GM23338 (cell line): ENCODE measurements at regions not wholly inside any gene's neighbourhood (a gene's known extent, or its start where the extent isn't known, plus 50 kb on each side); places are given as distances from the start of the nearest gene placed in this dataset.

Source experiments
- CREB1 ChIP-seq: fragments of 250-450 bp; sonication (Bioruptor Pico); IDR thresholded peaks from 2 replicates; pipeline ENCODE4 v1.5.0; 2020; ENCODE audit warnings: low read depth, mild to moderate bottlenecking, moderate library complexity
- EZH2 ChIP-seq: fragments of 200-600 bp; sonication (generic); IDR thresholded peaks from one replicate; pipeline ENCODE4 v1.8.0; 2017; ENCODE audit warnings: antibody characterized with exemption, mild to moderate bottlenecking, low read depth; ENCODE audit not compliant: unreplicated experiment
- EZH2phosphoT487 ChIP-seq: fragments of 200-600 bp; sonication (generic); IDR thresholded peaks from one replicate; pipeline ENCODE4 v1.8.1; 2018; ENCODE audit warnings: antibody characterized with exemption; ENCODE audit not compliant: unreplicated experiment
- JUNB ChIP-seq: IDR thresholded peaks from one replicate; pipeline ENCODE4 v1.6.1; 2016; ENCODE audit warnings: antibody characterized with exemption; ENCODE audit not compliant: unreplicated experiment
- NANOG ChIP-seq: IDR thresholded peaks from 2 replicates; pipeline ENCODE4 v1.6.1; 2016; ENCODE audit warnings: antibody characterized with exemption, borderline replicate concordance
- POLR2AphosphoS5 ChIP-seq: IDR thresholded peaks from 2 replicates; pipeline ENCODE4 v1.6.1; 2016; ENCODE audit warnings: antibody characterized with exemption, low read depth
- STAT1 ChIP-seq: IDR thresholded peaks from one replicate; pipeline ENCODE4 v1.6.1; 2016; ENCODE audit warnings: antibody characterized with exemption; ENCODE audit not compliant: unreplicated experiment
- TF ChIP-seq, protein P1 (sequence below), 2 experiments: fragments of 200-600 bp in 1 of 2; sonication (generic) in 1 of 2; conservative IDR thresholded peaks; 2 replicates each; pipeline versions ENCODE4 v1.5.1 to v1.6.1; 2016 to 2017; ENCODE audit warnings: antibody characterized with exemption in 2 of 2, low read depth in 2 of 2, mild to moderate bottlenecking in 2 of 2, moderate library complexity in 1 of 2
- TF ChIP-seq, protein P2 (sequence below): IDR thresholded peaks from one replicate; pipeline ENCODE4 v1.6.1; 2018; ENCODE audit warnings: antibody characterized with exemption; ENCODE audit not compliant: unreplicated experiment
- TF ChIP-seq, protein P3 (sequence below): IDR thresholded peaks from 2 replicates; pipeline ENCODE4 v1.6.1; 2016; ENCODE audit warnings: antibody characterized with exemption

DNA sequence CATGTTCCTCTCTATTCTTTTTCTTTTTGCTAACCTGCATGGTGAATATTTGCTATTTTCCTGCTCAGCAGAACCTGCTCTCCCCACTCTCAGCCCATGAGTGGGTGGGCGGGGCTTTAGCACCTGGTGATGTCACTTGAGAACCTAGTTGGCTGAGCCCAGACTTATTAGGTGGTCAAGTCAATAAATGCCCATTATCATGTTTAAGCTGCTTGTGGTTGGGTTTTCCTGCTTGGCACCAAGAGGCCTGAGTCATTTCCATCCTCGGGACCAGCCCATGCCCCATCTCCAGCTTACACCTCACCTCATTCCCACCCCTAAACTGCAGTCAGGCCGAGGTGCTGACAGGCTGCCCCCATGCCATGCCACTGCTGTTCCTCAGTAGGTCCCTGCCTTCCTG, 226.6 kb downstream of the ANKRD30B start:
- no peak for TF ChIP-seq JUNB
- TF ChIP-seq POLR2AphosphoS5 = no peak
- TF ChIP-seq, protein P1, sequence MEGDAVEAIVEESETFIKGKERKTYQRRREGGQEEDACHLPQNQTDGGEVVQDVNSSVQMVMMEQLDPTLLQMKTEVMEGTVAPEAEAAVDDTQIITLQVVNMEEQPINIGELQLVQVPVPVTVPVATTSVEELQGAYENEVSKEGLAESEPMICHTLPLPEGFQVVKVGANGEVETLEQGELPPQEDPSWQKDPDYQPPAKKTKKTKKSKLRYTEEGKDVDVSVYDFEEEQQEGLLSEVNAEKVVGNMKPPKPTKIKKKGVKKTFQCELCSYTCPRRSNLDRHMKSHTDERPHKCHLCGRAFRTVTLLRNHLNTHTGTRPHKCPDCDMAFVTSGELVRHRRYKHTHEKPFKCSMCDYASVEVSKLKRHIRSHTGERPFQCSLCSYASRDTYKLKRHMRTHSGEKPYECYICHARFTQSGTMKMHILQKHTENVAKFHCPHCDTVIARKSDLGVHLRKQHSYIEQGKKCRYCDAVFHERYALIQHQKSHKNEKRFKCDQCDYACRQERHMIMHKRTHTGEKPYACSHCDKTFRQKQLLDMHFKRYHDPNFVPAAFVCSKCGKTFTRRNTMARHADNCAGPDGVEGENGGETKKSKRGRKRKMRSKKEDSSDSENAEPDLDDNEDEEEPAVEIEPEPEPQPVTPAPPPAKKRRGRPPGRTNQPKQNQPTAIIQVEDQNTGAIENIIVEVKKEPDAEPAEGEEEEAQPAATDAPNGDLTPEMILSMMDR (conservative IDR thresholded peaks at IDR 0.05; ENCODE audit: low read depth in 2 of 2) = no peak
- no peak for TF ChIP-seq EZH2
- TF ChIP-seq STAT1 = no peak
- TF ChIP-seq, protein P2, sequence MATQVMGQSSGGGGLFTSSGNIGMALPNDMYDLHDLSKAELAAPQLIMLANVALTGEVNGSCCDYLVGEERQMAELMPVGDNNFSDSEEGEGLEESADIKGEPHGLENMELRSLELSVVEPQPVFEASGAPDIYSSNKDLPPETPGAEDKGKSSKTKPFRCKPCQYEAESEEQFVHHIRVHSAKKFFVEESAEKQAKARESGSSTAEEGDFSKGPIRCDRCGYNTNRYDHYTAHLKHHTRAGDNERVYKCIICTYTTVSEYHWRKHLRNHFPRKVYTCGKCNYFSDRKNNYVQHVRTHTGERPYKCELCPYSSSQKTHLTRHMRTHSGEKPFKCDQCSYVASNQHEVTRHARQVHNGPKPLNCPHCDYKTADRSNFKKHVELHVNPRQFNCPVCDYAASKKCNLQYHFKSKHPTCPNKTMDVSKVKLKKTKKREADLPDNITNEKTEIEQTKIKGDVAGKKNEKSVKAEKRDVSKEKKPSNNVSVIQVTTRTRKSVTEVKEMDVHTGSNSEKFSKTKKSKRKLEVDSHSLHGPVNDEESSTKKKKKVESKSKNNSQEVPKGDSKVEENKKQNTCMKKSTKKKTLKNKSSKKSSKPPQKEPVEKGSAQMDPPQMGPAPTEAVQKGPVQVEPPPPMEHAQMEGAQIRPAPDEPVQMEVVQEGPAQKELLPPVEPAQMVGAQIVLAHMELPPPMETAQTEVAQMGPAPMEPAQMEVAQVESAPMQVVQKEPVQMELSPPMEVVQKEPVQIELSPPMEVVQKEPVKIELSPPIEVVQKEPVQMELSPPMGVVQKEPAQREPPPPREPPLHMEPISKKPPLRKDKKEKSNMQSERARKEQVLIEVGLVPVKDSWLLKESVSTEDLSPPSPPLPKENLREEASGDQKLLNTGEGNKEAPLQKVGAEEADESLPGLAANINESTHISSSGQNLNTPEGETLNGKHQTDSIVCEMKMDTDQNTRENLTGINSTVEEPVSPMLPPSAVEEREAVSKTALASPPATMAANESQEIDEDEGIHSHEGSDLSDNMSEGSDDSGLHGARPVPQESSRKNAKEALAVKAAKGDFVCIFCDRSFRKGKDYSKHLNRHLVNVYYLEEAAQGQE = no peak
- TF ChIP-seq, protein P3, sequence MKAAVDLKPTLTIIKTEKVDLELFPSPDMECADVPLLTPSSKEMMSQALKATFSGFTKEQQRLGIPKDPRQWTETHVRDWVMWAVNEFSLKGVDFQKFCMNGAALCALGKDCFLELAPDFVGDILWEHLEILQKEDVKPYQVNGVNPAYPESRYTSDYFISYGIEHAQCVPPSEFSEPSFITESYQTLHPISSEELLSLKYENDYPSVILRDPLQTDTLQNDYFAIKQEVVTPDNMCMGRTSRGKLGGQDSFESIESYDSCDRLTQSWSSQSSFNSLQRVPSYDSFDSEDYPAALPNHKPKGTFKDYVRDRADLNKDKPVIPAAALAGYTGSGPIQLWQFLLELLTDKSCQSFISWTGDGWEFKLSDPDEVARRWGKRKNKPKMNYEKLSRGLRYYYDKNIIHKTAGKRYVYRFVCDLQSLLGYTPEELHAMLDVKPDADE = no peak
- no peak for TF ChIP-seq EZH2phosphoT487
- TF ChIP-seq CREB1 (CRISPR knock-in tag) = no peak
- no peak for TF ChIP-seq NANOG
